HFFc6 (cell line): ENCODE measurements at regions not wholly inside any gene's neighbourhood (a gene's known extent, or its start where the extent isn't known, plus 50 kb on each side); places are given as distances from the start of the nearest gene placed in this dataset.
A peak's percentile ranks its signal among the peaks of the same experiment; 100 is the strongest.
"Not testable (repeated sequence)": the region's sequence is repeated elsewhere in the genome, so short reads cannot be mapped to it uniquely, and the experiment has no call there.

Source experiments
- DNase-seq: peaks from one replicate; pipeline ENCODE4 v3.0.0-alpha.2; 2018
- H3K27ac Mint-ChIP-seq: 2 replicates; pipeline ENCODE4 v1.8.0; 2020; ENCODE audit warnings: mild to moderate bottlenecking, mixed read lengths
- H3K27me3 Mint-ChIP-seq: 2 replicates; pipeline ENCODE4 v1.8.0; 2021; ENCODE audit warnings: mild to moderate bottlenecking, moderate library complexity, mixed read lengths; ENCODE audit not compliant: insufficient read depth
- H3K36me3 Mint-ChIP-seq: 2 replicates; pipeline ENCODE4 v1.8.0; 2021; ENCODE audit warnings: low read depth, mixed read lengths
- H3K4me1 Mint-ChIP-seq: 2 replicates; pipeline ENCODE4 v1.8.0; 2020; ENCODE audit warnings: low read depth, mixed read lengths
- H3K4me3 Mint-ChIP-seq: 2 replicates; pipeline ENCODE4 v1.8.0; 2020; ENCODE audit warnings: mild to moderate bottlenecking, moderate library complexity, mixed read lengths
- H3K9me3 Mint-ChIP-seq: 2 replicates; pipeline ENCODE4 v1.8.0; 2020; ENCODE audit warnings: mild to moderate bottlenecking, mixed read lengths
- TF ChIP-seq, protein P1 (sequence below): fragments of 200-600 bp; sonication (generic); IDR thresholded peaks from 2 replicates; pipeline ENCODE4 v1.5.0; 2021; ENCODE audit warnings: antibody characterized with exemption, mild to moderate bottlenecking

DNA sequence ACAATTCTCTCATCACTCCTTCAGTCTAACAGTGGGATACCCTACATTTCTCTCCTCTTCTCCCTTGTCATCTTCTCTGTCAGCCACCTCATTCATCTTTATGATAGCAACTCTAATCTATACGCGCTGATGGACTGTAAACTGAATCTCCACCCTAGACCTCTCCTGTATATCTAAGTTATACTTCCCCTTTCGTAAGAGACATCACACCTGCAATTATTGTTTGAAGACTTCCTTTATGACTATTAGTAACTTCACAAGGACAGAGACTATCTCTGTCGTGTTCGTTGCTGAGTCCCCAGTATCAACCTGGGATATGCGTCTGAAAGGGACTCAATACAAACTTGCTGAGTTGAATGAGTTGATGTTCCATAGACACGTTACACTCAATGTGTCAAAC lies 263.2 kb downstream of the IRS1 start:
- peaks cover 7% of the 10 kb centered on the region for H3K4me1 Mint-ChIP-seq

DNA sequence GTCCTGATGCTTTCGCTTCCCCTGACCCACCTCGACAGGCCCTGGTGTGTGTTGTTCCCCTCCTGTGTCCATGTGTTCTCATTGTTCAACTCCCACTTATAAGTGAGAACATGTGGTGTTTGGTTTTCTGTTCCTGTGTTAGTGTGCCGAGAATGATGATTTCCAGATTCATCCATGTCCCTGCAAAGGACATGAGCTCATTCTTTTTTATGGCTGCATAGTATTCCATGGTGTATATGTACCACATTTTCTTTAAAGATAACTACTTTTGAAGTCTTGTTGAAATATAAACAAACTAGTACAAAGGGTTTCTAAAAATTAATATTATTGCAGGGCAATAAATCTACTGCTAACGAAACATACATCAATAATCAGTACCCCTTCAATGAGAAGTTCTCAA lies 266.6 kb downstream of the IRS1 start:
- H3K27me3 Mint-ChIP-seq, H3K36me3 Mint-ChIP-seq, H3K27ac Mint-ChIP-seq, H3K4me1 Mint-ChIP-seq, H3K9me3 Mint-ChIP-seq, DNase-seq, H3K4me3 Mint-ChIP-seq: not testable (repeated sequence)

More for the DNA sequence above, 263.2 kb downstream of the IRS1 start:
- H3K9me3 Mint-ChIP-seq, result no peaks in the 10 kb centered on the region
- TF ChIP-seq, protein P1, sequence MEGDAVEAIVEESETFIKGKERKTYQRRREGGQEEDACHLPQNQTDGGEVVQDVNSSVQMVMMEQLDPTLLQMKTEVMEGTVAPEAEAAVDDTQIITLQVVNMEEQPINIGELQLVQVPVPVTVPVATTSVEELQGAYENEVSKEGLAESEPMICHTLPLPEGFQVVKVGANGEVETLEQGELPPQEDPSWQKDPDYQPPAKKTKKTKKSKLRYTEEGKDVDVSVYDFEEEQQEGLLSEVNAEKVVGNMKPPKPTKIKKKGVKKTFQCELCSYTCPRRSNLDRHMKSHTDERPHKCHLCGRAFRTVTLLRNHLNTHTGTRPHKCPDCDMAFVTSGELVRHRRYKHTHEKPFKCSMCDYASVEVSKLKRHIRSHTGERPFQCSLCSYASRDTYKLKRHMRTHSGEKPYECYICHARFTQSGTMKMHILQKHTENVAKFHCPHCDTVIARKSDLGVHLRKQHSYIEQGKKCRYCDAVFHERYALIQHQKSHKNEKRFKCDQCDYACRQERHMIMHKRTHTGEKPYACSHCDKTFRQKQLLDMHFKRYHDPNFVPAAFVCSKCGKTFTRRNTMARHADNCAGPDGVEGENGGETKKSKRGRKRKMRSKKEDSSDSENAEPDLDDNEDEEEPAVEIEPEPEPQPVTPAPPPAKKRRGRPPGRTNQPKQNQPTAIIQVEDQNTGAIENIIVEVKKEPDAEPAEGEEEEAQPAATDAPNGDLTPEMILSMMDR, result no peak
- H3K36me3 Mint-ChIP-seq, result no peaks in the 10 kb centered on the region
- no peak for DNase-seq
- no peaks in the 10 kb centered on the region for H3K27me3 Mint-ChIP-seq
- H3K4me3 Mint-ChIP-seq, result no peak overlapping the region
- H3K27ac Mint-ChIP-seq, result no peak overlapping the region

DNA sequence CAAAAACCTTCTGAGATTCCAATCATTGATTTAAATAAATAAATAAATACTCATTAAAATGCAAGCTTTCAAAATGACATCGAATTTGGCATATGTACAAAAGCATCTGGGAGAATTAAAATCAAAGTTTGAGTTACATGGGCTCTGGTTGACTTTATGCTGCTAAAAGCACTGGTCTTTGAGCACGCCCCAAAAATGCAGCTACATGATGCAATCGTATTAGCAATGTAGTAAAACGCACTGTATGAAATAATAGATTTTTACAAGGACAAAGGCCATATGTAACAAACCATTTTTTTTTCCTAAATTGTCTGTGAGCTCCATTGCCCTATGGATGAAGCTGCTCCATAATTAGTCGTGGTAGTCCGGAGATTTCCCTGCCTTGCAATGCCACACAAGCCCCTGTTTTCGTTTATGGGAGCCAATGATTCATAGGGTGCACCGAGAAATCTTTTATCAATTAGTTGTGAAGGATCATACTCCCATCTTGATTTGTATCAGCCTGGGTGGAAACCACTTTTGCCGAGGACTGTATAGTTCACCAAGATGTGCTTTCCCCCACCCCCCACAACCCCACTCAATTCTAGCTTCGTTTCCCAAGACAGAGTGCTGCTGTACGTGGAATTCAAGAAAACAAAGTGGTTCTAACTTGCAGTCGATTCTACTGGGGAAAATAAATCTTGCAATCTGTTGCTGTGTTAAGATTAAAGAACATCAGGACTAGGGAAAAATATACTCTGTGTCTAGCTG lies 268.4 kb downstream of the IRS1 start:
- DNase-seq, result no peak
- Mint-ChIP-seq H3K27ac (no peak overlapping the region), H3K36me3 (no peaks in the 10 kb centered on the region), H3K4me3 (no peak overlapping the region), H3K4me1 (peaks cover 9% of the 10 kb centered on the region), H3K9me3 (no peaks in the 10 kb centered on the region), H3K27me3 (no peaks in the 10 kb centered on the region)
- TF ChIP-seq, protein P1, result no peak

DNA sequence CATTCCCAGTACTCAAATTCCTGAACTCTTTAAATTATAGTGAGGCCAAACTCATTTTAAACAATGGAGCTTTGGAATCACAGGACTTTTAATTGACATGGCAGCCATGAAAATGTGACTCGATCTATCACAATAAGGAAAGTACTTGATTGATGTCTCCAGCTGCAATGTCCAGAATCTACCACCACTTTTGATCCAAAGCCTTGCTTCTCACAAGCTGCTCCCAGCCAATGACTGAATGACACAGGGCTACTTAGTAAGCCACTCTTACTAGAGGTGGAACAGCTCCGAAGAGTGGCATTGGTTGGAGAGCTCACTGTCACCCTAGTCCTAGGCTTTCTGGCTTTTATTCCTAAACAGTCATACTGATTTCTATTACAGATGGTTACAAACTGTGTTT lies 270.1 kb downstream of the IRS1 start:
- Mint-ChIP-seq H3K9me3 (no peaks in the 10 kb centered on the region), H3K4me3 (no peak overlapping the region), H3K27ac (no peak overlapping the region), H3K36me3 (no peaks in the 10 kb centered on the region), H3K4me1 (peaks cover 17% of the 10 kb centered on the region), H3K27me3 (no peaks in the 10 kb centered on the region)
- TF ChIP-seq, protein P1, result no peak
- DNase-seq, result no peak

DNA sequence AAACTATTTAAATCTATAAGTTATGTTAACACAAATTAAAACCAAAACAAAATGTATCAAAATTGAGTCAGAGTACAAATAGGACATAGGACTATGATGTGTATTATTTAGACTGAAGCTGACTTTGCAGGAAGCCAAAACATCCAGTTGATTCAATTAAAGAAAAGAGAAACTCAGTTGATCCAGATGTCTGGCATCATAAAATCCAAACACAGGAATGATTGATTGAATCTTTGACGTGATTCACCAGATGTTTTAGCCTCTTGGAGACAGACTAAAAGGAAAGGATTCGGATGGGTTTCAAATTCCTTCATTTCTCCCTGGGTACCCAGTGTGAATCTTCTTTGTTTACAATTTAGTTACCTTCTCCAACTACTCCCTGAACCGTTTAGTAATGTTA lies 272.9 kb downstream of the IRS1 start:
- no peaks in the 10 kb centered on the region for H3K9me3 Mint-ChIP-seq
- no peak overlapping the region for H3K27ac Mint-ChIP-seq
- peaks cover 27% of the 10 kb centered on the region for H3K4me1 Mint-ChIP-seq
- H3K27me3 Mint-ChIP-seq, result no peaks in the 10 kb centered on the region
- DNase-seq, result no peak
- H3K36me3 Mint-ChIP-seq, result peaks cover 7% of the 10 kb centered on the region; the same call in 1 of the 2 replicates
- no peak overlapping the region for H3K4me3 Mint-ChIP-seq
- TF ChIP-seq, protein P1, result no peak

DNA sequence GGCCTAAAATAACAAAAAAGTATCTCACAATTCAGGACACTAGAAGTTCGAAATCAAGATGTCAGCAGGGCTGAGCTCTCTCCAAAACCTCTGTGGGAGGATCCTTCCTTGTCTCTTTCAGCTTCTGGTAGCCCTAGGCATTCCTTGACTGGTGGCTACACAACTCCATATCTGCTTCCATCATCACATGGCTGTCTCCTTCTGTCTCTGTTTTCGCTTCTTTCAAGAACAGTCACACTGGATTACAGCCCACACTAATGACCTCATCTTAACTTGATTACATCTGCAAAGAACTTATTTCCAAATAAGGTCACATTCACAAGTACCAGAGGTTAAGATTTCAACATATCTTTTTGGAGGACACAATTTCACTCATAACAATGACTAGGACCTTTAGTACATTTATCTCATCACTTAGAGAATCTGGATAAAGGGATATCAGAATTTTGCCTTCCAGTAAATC lies 275.2 kb downstream of the IRS1 start:
- Mint-ChIP-seq H3K9me3 (peaks cover 7% of the 10 kb centered on the region; the same call in 1 of the 2 replicates), H3K4me3 (no peak overlapping the region; the same call in 1 of the 2 replicates), H3K36me3 (peaks cover 13% of the 10 kb centered on the region), H3K27me3 (peaks cover 1% of the 10 kb centered on the region; the same call in 1 of the 2 replicates), H3K27ac (peak overlapping the region; percentile 84), H3K4me1 (peaks cover 27% of the 10 kb centered on the region)
- TF ChIP-seq, protein P1, result no peak
- peak; percentile 76 for DNase-seq
